Right atrium auricular region (tissue), 2 donors: ENCODE measurements at regions not wholly inside any gene's neighbourhood (a gene's known extent, or its start where the extent isn't known, plus 50 kb on each side); places are given as distances from the start of the nearest gene placed in this dataset.
A peak's percentile ranks its signal among the peaks of the same experiment; 100 is the strongest.

Source experiments
- DNase-seq: peaks from one replicate; pipeline ENCODE4 v3.0.0-alpha.2; 2019; ENCODE audit warnings: low spot score
- H3K27ac ChIP-seq, 2 donors: fragments of 200-600 bp; sonication (generic); 1 replicate in 1 of 2; 2 replicates in 1 of 2; pipeline ENCODE4 v1.5.1; 2016 to 2019
- H3K27me3 ChIP-seq, 2 donors: fragments of 200-600 bp; sonication (generic); one replicate each; pipeline versions ENCODE4 v1.5.1 to v1.6.0; 2017 to 2019
- H3K36me3 ChIP-seq: fragments of 200-600 bp; sonication (generic); one replicate; pipeline ENCODE4 v1.5.1; 2016
- H3K4me1 ChIP-seq, 2 donors: fragments of 200-600 bp; sonication (generic); one replicate each; pipeline versions ENCODE4 v1.5.1 to v1.6.0; 2017 to 2019
- H3K4me3 ChIP-seq, 2 donors: fragments of 200-600 bp; sonication (generic); 1 replicate in 1 of 2; 2 replicates in 1 of 2; pipeline ENCODE4 v1.5.1; 2017 to 2019; ENCODE audit warnings: mild to moderate bottlenecking in 1 of 2, moderate library complexity in 1 of 2
- H3K9me3 ChIP-seq, 2 donors: fragments of 200-600 bp; sonication (generic); one replicate each; pipeline ENCODE4 v1.5.1; 2019
- TF ChIP-seq, protein P1 (sequence below), 2 donors: fragments of 200-600 bp; sonication (generic); IDR thresholded peaks; one replicate each; pipeline ENCODE4 v1.5.1; 2019; ENCODE audit warnings: antibody characterized with exemption in 2 of 2

GRCh38 chr2:134167015-134167414 is 86.9 kb upstream of the MGAT5 start:
- no peaks in the 10 kb centered on the region for H3K9me3 ChIP-seq
- H3K36me3 ChIP-seq = no peaks in the 10 kb centered on the region
- peaks cover 0 to 35% of the 10 kb centered on the region in 2 donors for H3K4me1 ChIP-seq
- TF ChIP-seq, protein P1, sequence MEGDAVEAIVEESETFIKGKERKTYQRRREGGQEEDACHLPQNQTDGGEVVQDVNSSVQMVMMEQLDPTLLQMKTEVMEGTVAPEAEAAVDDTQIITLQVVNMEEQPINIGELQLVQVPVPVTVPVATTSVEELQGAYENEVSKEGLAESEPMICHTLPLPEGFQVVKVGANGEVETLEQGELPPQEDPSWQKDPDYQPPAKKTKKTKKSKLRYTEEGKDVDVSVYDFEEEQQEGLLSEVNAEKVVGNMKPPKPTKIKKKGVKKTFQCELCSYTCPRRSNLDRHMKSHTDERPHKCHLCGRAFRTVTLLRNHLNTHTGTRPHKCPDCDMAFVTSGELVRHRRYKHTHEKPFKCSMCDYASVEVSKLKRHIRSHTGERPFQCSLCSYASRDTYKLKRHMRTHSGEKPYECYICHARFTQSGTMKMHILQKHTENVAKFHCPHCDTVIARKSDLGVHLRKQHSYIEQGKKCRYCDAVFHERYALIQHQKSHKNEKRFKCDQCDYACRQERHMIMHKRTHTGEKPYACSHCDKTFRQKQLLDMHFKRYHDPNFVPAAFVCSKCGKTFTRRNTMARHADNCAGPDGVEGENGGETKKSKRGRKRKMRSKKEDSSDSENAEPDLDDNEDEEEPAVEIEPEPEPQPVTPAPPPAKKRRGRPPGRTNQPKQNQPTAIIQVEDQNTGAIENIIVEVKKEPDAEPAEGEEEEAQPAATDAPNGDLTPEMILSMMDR (IDR thresholded peaks at IDR 0.05) = no peak
- H3K27me3 ChIP-seq = no peaks in the 10 kb centered on the region
- no peak for DNase-seq
- H3K27ac ChIP-seq = no peak overlapping the region
- no peak overlapping the region for H3K4me3 ChIP-seq

GRCh38 chr2:134169788-134170187 is 84.1 kb upstream of the MGAT5 start:
- TF ChIP-seq, protein P1 (IDR thresholded peaks at IDR 0.05) = no peak
- Histone ChIP-seq H3K36me3 (no peaks in the 10 kb centered on the region), H3K27me3 (no peaks in the 10 kb centered on the region), H3K4me1 (peaks cover 0 to 44% of the 10 kb centered on the region in 2 donors), H3K4me3 (no peak overlapping the region), H3K9me3 (no peaks in the 10 kb centered on the region), H3K27ac (peak overlapping the region; percentile 81 to 84)
- DNase-seq = no peak

DNA sequence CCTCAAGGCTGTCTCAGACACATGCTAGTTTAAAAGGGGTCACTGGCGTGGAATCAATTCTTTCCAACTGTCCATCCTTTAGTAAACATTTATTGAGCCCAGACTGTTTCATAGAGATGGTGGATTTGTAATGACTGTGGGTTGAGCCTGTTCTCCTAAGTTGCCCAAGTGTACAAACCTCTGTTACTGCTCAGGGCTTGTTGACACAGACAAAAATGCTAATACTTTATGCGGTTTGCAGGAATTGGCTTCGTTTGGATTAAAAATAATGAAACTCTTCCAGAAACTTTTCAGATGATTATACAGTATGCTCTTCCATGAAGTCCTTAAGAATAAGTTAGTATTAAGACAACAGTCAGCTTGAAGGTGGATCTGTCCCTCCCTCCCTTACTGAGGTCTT is 83.6 kb upstream of the MGAT5 start:
- H3K9me3 ChIP-seq = no peaks in the 10 kb centered on the region
- H3K4me1 ChIP-seq = peaks cover 0 to 49% of the 10 kb centered on the region in 2 donors
- DNase-seq = no peak
- H3K27me3 ChIP-seq = no peaks in the 10 kb centered on the region
- TF ChIP-seq, protein P1 (IDR thresholded peaks at IDR 0.05) = no peak
- H3K27ac ChIP-seq = peak overlapping the region; percentile 81 to 84
- no peak overlapping the region for H3K4me3 ChIP-seq
- H3K36me3 ChIP-seq = no peaks in the 10 kb centered on the region

DNA sequence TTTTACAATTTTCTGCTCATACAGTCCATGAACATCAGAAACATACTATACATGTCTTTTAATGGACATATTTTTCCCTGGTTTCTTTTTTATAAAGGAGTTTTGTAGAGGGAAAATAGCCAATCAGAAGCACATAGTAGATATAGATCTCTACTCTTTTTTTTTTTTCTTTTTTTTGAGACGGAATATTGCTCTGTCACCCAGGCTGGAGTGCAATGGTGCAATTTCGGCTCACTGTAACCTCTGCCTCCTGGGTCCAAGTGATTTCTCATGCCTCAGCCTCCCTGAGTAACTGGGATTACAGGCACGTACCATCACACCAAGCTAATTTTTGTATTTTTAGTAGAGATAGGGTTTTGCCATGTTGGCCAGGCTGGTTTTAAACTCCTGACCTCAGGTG is 83.2 kb upstream of the MGAT5 start:
- H3K27ac ChIP-seq = peak overlapping the region; percentile 81 to 84
- H3K9me3 ChIP-seq = no peaks in the 10 kb centered on the region
- TF ChIP-seq, protein P1 (IDR thresholded peaks at IDR 0.05) = no peak
- no peak overlapping the region for H3K4me3 ChIP-seq
- no peaks in the 10 kb centered on the region for H3K36me3 ChIP-seq
- H3K4me1 ChIP-seq = peaks cover 0 to 53% of the 10 kb centered on the region in 2 donors
- no peaks in the 10 kb centered on the region for H3K27me3 ChIP-seq
- DNase-seq = peak; percentile 18

DNA sequence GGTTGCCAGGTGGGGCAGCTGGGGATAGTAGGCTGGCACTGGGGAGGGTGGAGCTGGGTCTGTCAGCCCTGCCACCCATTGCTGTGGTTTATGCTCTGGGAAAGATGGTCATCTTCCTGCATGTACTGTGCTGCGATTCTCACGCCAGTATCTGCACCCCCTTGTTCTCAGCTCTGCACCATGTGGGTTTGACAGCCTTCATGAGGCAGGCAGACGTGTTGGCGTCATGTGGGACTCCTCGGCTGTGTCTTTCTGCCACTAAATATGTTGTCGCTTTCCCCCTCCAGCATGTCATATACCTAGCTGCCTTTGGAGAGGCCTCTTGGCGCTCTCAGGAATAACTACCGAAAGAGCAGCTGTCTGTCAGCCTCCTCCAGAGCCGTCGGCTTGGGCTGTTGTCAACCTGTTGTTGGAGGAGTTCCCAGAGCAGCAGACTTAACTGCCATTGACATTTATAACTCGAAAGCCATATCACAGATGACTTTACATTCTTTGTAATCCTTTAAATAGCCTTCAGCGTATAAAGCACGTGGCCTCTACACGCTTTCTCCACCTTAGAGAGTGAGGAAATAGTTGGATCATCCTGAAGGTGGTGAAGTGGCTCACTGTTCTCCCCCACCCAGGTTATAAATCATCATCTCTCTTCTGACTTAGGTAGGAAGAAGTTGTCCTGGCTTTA is 80.4 kb upstream of the MGAT5 start:
- Histone ChIP-seq H3K4me3 (no peak overlapping the region), H3K27me3 (no peaks in the 10 kb centered on the region), H3K27ac (peak overlapping the region; percentile 81 to 84), H3K9me3 (no peaks in the 10 kb centered on the region), H3K36me3 (no peaks in the 10 kb centered on the region), H3K4me1 (peaks cover 0 to 76% of the 10 kb centered on the region in 2 donors)
- TF ChIP-seq, protein P1 (IDR thresholded peaks at IDR 0.05) = no peak
- DNase-seq = peak; percentile 60

GRCh38 chr2:134174711-134175110 is 79.2 kb upstream of the MGAT5 start:
- Histone ChIP-seq H3K27me3 (no peaks in the 10 kb centered on the region), H3K4me3 (no peak overlapping the region), H3K36me3 (no peaks in the 10 kb centered on the region), H3K9me3 (no peaks in the 10 kb centered on the region), H3K4me1 (peaks cover 0 to 87% of the 10 kb centered on the region in 2 donors), H3K27ac (peak overlapping the region; percentile 81 to 84)
- DNase-seq = peak; percentile 57
- TF ChIP-seq, protein P1 (IDR thresholded peaks at IDR 0.05) = no peak
